ENCODE measurements at regions not wholly inside any gene's neighbourhood (a gene's known extent, or its start where the extent isn't known, plus 50 kb on each side); places are given as distances from the start of the nearest gene placed in this dataset.
"Not testable (repeated sequence)": the region's sequence is repeated elsewhere in the genome, so short reads cannot be mapped to it uniquely, and the experiment has no call there.

DNA sequence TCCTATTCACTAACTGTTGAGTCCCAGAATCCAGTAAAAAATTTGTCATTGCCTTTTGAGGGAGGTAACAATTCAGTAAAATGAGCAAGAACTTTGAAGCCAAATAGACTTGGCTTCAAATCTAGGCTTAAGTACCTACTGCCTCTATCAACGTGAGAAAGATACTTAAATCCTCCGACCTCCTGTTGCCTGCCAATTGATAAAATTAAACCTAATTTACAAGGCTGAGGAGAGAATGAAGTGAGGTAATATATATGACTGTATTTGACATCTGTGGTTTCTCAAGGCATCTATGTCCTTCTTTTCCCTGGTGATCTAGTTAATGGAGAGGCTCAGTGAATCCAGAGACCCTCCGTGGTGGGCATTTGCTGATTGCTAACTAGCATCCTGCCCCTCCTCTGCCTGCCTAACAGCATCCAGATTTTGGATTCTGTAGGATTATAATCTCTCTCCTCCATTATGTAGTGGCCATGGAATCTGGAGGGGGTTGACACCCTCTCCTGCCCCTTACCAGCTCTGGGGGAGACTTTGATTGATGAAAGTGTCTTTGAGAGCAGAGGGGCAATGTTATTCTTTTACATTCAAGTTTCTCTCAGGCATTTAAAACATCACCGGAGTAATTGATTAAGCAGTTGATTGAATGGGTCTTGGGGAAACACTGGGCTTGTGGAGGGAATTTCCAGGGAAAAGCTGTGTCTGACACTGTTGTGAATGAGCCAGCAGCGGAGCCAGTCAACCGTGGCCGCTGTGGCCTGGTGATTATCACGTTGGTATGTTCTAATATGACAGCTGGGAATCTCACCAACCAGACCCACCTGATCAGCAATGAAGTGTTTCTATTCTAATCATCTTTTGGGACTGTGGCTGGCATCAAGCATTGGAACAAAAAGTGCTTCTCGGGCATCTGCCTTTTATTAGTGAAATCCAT lies 140.7 kb upstream of the FAM78B start:
- TF ChIP-seq LEF1 (IDR thresholded peaks at IDR 0.05; ENCODE audit: borderline replicate concordance) (no peak), TARDBP (IDR thresholded peaks at IDR 0.05) (no peak), L3MBTL2 (conservative IDR thresholded peaks at IDR 0.05) (no peak), ZNF384 (IDR thresholded peaks at IDR 0.05) (no peak), FOXK2 (IDR thresholded peaks at IDR 0.05) (no peak), BHLHE40 (IDR thresholded peaks at IDR 0.05; ENCODE audit: borderline replicate concordance) (no peak), CTBP1 (IDR thresholded peaks at IDR 0.05; ENCODE audit: borderline replicate concordance) (no peak), FOXA1 (IDR thresholded peaks at IDR 0.05) (no peak), ELF4 (IDR thresholded peaks at IDR 0.05) (no peak), ARNT (IDR thresholded peaks at IDR 0.05) (no peak), HDGF (IDR thresholded peaks at IDR 0.05; ENCODE audit: borderline replicate concordance) (no peak), NFRKB (IDR thresholded peaks at IDR 0.05) (no peak), FOXM1 (IDR thresholded peaks at IDR 0.05; ENCODE audit: borderline replicate concordance) (no peak), SP1 (IDR thresholded peaks at IDR 0.05) (no peak), SUZ12 (IDR thresholded peaks at IDR 0.05) (no peak)
- TF ChIP-seq, protein P1, sequence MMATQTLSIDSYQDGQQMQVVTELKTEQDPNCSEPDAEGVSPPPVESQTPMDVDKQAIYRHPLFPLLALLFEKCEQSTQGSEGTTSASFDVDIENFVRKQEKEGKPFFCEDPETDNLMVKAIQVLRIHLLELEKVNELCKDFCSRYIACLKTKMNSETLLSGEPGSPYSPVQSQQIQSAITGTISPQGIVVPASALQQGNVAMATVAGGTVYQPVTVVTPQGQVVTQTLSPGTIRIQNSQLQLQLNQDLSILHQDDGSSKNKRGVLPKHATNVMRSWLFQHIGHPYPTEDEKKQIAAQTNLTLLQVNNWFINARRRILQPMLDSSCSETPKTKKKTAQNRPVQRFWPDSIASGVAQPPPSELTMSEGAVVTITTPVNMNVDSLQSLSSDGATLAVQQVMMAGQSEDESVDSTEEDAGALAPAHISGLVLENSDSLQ (IDR thresholded peaks at IDR 0.05) = no peak
- ChIA-PET CTCF (no interaction called here), POLR2A (no interaction called here)
- no peak for DNase-seq (ENCODE audit: extremely low spot score)

DNA sequence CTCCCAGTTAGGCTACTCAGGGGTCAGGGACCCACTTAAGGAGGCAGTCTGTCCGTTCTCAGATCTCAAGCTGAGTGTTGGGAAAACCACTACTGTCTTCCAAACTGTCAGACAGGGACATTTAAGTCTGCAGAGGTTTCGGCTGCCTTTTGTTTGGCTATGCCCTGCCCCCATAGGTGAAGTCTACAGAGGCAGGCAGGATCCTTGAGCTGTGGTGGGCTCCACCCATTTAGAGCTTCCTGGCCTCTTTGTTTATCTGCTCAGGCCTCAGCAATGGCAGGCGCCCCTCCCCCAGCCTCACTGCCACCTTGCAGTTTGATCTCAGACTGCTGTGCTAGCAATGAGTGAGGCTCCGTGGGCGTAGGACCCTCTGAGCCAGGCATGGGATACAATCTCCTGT lies 149.5 kb upstream of the FAM78B start:
- POLR2A ChIA-PET; DNase-seq (ENCODE audit: extremely low spot score); CTCF ChIA-PET: not testable (repeated sequence)

DNA sequence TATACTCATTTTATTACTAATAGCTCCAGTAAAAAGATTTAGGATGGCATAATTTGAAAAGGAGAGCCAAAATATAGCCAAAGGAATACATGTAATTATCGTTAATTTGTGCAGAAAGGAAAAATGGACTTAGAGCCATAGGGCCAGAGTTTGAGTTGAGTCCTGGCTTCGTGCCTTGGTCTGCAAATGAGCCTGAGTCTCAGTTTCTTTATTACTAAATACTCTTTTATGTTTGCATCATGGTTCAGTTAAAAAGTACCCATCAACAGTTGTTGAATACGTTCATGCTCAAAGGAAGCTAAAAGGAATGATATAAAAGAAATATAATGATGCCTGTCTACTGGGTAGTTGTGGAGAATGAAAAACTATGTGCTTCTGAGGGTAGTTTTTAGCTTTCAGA lies 155.7 kb upstream of the FAM78B start:
- TF ChIP-seq, protein P1 (IDR thresholded peaks at IDR 0.05) = no peak
- TF ChIP-seq CTBP1 (IDR thresholded peaks at IDR 0.05; ENCODE audit: borderline replicate concordance) = no peak
- TF ChIP-seq L3MBTL2 (conservative IDR thresholded peaks at IDR 0.05) = no peak
- no peak for TF ChIP-seq TARDBP (IDR thresholded peaks at IDR 0.05)
- no peak for TF ChIP-seq SP1 (IDR thresholded peaks at IDR 0.05)
- no peak for TF ChIP-seq NFRKB (IDR thresholded peaks at IDR 0.05)
- POLR2A ChIA-PET = no interaction called here
- DNase-seq (ENCODE audit: extremely low spot score) = no peak
- CTCF ChIA-PET = no interaction called here

DNA sequence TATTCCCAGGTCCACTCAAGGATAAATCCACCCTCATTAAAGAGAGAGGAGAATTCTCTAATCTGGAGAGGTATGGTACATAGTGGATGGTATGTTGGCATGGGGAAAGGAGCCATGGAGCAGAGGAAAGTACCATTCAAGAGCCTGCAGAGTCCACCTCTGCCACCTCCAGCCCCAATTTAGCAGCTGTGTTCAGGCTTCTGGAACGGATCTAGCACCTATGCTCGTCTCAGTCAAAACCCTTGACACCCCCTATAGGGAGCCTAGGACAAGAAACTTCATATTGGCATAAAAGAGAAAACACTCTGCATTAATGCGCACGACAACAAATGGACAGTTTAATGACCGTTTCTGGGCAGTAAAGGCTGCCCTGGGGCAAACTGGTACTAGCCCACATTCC lies 161.1 kb upstream of the FAM78B start:
- ChIA-PET CTCF (no interaction called here), POLR2A (no interaction called here)
- no peak for TF ChIP-seq ZNF384 (IDR thresholded peaks at IDR 0.05)
- TF ChIP-seq HDGF (IDR thresholded peaks at IDR 0.05; ENCODE audit: borderline replicate concordance) = no peak
- TF ChIP-seq LEF1 (IDR thresholded peaks at IDR 0.05; ENCODE audit: borderline replicate concordance) = no peak
- TF ChIP-seq, protein P1 (IDR thresholded peaks at IDR 0.05) = no peak
- no peak for TF ChIP-seq FOXK2 (IDR thresholded peaks at IDR 0.05)
- no peak for TF ChIP-seq NFRKB (IDR thresholded peaks at IDR 0.05)
- TF ChIP-seq ARNT (IDR thresholded peaks at IDR 0.05) = no peak
- no peak for TF ChIP-seq SUZ12 (IDR thresholded peaks at IDR 0.05)
- TF ChIP-seq FOXA1 (IDR thresholded peaks at IDR 0.05) = no peak
- TF ChIP-seq TARDBP (IDR thresholded peaks at IDR 0.05) = no peak
- no peak for DNase-seq (ENCODE audit: extremely low spot score)

DNA sequence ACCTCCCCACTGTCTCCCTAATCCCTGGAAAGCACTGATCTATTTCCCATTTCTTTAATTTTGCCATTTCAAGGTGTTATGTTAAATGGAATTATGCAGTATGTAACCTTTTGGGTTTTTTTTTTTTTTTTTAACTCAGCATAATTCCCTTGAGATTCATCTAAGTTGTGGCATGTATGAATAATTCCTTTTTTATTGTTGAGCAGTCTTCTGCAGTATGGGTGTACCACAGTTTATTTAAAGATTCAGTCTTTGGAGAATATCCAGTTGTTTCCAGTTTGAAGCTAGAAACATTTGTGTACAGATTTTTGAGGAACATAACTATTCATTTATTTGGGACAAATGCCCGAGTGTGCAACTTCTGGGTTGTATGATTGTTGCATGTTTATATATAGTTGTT lies 162.2 kb upstream of the FAM78B start:
- POLR2A ChIA-PET = no interaction called here
- CTCF ChIA-PET = no interaction called here
- TF ChIP-seq L3MBTL2 (conservative IDR thresholded peaks at IDR 0.05) = no peak
- no peak for TF ChIP-seq ELF4 (IDR thresholded peaks at IDR 0.05)
- TF ChIP-seq FOXA1 (IDR thresholded peaks at IDR 0.05) = no peak
- no peak for TF ChIP-seq LEF1 (IDR thresholded peaks at IDR 0.05; ENCODE audit: borderline replicate concordance)
- no peak for TF ChIP-seq FOXK2 (IDR thresholded peaks at IDR 0.05)
- no peak for TF ChIP-seq ZNF384 (IDR thresholded peaks at IDR 0.05)
- TF ChIP-seq, protein P1 (IDR thresholded peaks at IDR 0.05) = no peak
- no peak for TF ChIP-seq FOXM1 (IDR thresholded peaks at IDR 0.05; ENCODE audit: borderline replicate concordance)
- no peak for TF ChIP-seq SUZ12 (IDR thresholded peaks at IDR 0.05)
- no peak for TF ChIP-seq BHLHE40 (IDR thresholded peaks at IDR 0.05; ENCODE audit: borderline replicate concordance)
- TF ChIP-seq HDGF (IDR thresholded peaks at IDR 0.05; ENCODE audit: borderline replicate concordance) = no peak
- no peak for TF ChIP-seq ARNT (IDR thresholded peaks at IDR 0.05)
- TF ChIP-seq TARDBP (IDR thresholded peaks at IDR 0.05) = no peak
- no peak for TF ChIP-seq CTBP1 (IDR thresholded peaks at IDR 0.05; ENCODE audit: borderline replicate concordance)
- TF ChIP-seq NFRKB (IDR thresholded peaks at IDR 0.05) = no peak
- DNase-seq (ENCODE audit: extremely low spot score) = no peak

DNA sequence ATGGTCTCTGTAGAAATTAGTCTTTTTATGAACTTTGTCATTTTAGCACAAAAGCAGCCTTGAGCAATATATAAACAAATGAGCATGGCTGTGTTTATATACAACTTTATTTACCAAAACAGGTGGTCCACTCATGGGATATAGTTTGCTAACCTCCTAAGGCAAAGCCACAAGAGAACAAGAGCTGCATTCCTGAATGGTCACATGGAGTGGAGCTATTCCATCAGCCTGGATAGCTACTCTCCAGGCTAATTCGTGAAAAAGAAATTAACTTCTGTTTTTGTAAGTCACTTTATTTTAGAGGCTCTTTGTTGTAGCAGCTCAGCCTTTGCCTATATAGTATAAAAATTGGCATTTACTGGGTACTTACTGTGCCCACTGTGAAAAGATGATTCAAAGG lies 163.3 kb upstream of the FAM78B start:
- DNase-seq (ENCODE audit: extremely low spot score) = no peak
- TF ChIP-seq CTBP1 (IDR thresholded peaks at IDR 0.05; ENCODE audit: borderline replicate concordance) = no peak
- no peak for TF ChIP-seq SP1 (IDR thresholded peaks at IDR 0.05)
- TF ChIP-seq ARNT (IDR thresholded peaks at IDR 0.05) = no peak
- TF ChIP-seq FOXM1 (IDR thresholded peaks at IDR 0.05; ENCODE audit: borderline replicate concordance) = no peak
- no peak for TF ChIP-seq FOXA1 (IDR thresholded peaks at IDR 0.05)
- no peak for TF ChIP-seq FOXK2 (IDR thresholded peaks at IDR 0.05)
- TF ChIP-seq L3MBTL2 (conservative IDR thresholded peaks at IDR 0.05) = no peak
- no peak for TF ChIP-seq BHLHE40 (IDR thresholded peaks at IDR 0.05; ENCODE audit: borderline replicate concordance)
- TF ChIP-seq LEF1 (IDR thresholded peaks at IDR 0.05; ENCODE audit: borderline replicate concordance) = no peak
- TF ChIP-seq, protein P1 (IDR thresholded peaks at IDR 0.05) = no peak
- POLR2A ChIA-PET = no interaction called here
- CTCF ChIA-PET = no interaction called here
